Retinal pigment epithelial cell (primary cell): ENCODE measurements at regions not wholly inside any gene's neighbourhood (a gene's known extent, or its start where the extent isn't known, plus 50 kb on each side); places are given as distances from the start of the nearest gene placed in this dataset.

ENCODE experiments used
- DNase-seq: peaks from one replicate; pipeline ENCODE4 v3.0.0-alpha.2; 2010; ENCODE audit warnings: low read depth
- H3K4me3 ChIP-seq: 2 replicates; pipeline ENCODE4 v1.5.1; 2011; ENCODE audit warnings: mild to moderate bottlenecking, low read length, control low read depth, moderate library complexity
- TF ChIP-seq, protein P1 (sequence below): conservative IDR thresholded peaks from 2 replicates; pipeline ENCODE4 v1.5.1; 2011; ENCODE audit warnings: low read depth, low read length, control low read depth, inconsistent platforms

- TF ChIP-seq, protein P1, sequence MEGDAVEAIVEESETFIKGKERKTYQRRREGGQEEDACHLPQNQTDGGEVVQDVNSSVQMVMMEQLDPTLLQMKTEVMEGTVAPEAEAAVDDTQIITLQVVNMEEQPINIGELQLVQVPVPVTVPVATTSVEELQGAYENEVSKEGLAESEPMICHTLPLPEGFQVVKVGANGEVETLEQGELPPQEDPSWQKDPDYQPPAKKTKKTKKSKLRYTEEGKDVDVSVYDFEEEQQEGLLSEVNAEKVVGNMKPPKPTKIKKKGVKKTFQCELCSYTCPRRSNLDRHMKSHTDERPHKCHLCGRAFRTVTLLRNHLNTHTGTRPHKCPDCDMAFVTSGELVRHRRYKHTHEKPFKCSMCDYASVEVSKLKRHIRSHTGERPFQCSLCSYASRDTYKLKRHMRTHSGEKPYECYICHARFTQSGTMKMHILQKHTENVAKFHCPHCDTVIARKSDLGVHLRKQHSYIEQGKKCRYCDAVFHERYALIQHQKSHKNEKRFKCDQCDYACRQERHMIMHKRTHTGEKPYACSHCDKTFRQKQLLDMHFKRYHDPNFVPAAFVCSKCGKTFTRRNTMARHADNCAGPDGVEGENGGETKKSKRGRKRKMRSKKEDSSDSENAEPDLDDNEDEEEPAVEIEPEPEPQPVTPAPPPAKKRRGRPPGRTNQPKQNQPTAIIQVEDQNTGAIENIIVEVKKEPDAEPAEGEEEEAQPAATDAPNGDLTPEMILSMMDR, result no peak
- no peak for DNase-seq
- no peak overlapping the region for H3K4me3 ChIP-seq
These were observed 498.1 kb upstream of the RGMA start for GRCh38 chr15:93587059-93587521.

GRCh38 chr15:93585012-93585411 is 496.0 kb upstream of the RGMA start:
- TF ChIP-seq, protein P1, result no peak
- DNase-seq, result no peak
- H3K4me3 ChIP-seq, result no peak overlapping the region

DNA sequence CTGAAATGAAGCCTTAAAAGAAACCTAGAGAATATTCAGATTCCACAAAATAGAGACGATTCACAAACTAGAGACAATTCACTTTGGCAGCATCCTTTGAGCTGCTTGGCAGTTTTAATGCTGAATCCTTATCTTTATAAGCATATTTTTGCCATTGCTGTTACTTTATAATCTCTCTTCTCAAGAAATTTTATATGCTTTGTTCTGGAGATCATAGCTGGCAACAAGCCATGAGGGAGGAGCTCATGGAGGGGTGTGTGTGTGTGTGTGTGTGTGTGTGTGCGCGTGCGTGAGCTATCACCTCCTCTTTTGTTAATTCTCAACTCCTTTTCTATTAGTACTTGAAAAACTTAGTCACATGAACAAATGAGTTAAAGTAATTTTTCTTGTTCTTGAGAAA is 495.0 kb upstream of the RGMA start:
- no peak overlapping the region for H3K4me3 ChIP-seq
- TF ChIP-seq, protein P1, result no peak
- DNase-seq, result no peak

DNA sequence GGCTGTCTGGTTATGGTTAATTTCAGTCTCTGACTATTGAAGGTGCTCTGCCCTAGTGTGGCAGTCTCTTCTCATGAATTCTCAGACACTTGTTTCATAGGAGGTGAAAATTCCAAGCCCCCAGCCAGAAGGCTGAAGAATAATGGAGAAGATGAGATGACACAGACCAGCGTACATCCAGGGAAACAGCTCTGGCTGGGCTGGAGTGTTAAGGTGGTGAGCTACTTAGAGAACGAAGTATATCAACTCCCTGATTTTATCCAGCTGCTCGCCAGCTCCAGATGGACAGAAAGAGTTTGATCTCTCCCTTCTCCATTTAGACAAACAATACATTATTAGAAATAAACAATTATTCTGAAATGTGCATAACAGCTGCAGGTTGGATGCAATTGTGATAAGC is 494.5 kb upstream of the RGMA start:
- DNase-seq, result no peak
- TF ChIP-seq, protein P1, result no peak
- H3K4me3 ChIP-seq, result no peak overlapping the region

DNA sequence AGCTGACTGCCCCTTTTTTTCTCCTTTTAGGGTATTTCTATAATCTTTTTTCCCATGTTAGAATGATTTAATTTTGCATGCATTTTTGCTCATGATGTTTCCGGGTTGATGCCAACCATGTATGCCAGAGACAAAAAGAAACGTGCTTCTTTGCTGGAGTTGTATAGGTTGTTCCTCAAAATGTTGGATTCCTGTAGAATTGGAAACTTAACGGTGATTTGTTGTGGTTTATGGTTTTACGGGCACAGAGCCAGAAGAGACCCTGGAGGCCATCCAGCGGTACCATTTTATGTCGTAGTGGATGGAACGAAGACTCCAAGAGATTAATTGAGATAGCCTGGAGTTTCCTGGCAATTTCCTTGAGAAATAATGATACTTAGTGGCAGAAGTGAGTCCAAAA is 481.5 kb upstream of the RGMA start:
- TF ChIP-seq, protein P1, result no peak
- no peak for DNase-seq

GRCh38 chr15:93566762-93567161 is 477.8 kb upstream of the RGMA start:
- DNase-seq, result no peak
- TF ChIP-seq, protein P1, result no peak
- H3K4me3 ChIP-seq, result no peak overlapping the region

More for the DNA sequence above, 481.5 kb upstream of the RGMA start:
- no peak overlapping the region for H3K4me3 ChIP-seq

DNA sequence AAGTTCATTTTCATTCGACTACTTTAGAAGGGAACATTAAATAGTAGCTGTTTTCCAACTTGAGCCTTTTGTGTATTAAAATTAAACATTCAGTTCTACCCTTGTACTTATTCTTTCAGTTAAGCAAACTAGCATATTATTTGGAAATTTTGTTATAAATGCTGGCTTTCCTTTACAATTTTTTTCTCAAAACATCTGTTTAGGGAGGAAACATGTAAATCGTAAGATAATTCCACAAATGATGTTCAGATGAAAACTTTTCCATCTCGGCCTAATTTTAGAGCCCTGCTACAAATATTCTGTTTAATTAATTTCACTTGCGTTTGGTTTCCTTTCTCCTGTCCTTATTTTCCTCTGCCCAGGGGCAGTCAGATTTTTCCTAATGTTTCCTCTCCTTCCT is 476.2 kb upstream of the RGMA start:
- TF ChIP-seq, protein P1, result no peak
- H3K4me3 ChIP-seq, result no peak overlapping the region
- DNase-seq, result no peak
